ENCODE measurements at regions not wholly inside any gene's neighbourhood (a gene's known extent, or its start where the extent isn't known, plus 50 kb on each side); places are given as distances from the start of the nearest gene placed in this dataset.

DNA sequence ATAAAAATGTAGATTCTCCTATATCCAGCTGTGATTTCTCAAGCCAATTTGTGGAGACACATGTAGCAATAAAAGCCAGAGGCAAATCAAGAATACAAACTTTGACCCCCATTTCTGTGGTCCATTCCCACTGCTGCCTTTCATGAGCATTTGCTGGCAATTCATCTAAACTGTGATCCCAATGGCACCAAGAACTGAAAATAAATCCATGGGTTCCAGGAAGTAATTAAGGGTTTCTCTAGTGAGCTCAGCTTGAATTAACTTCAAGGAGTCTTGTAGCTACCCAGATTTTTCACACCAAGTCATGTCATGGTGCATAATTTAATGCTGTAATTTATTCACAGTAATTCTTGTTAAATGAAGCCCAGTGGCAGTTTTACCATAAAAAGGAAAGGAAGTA is 145.0 kb upstream of the SMC2 start:
- no peak for DNase-seq

DNA sequence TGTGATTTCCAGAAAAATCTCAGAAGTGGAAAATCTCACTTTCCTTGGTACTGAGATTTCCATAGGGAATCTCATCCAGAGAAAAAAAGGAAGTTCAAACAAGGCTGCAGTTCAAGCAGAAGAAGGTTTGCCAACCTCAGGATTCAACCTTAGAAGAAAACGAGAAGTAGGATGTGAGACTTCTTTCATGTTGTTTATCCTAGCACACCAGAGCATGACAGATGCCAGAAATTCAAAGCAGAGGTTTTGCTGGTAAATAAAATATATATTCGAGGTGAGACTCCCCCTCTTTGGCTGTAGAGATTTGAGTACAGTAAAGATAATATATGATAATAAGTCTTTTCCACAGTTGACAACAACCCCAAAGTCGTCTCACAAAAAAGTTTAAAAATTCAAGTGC is 116.9 kb upstream of the SMC2 start:
- DNase-seq = no peak

DNA sequence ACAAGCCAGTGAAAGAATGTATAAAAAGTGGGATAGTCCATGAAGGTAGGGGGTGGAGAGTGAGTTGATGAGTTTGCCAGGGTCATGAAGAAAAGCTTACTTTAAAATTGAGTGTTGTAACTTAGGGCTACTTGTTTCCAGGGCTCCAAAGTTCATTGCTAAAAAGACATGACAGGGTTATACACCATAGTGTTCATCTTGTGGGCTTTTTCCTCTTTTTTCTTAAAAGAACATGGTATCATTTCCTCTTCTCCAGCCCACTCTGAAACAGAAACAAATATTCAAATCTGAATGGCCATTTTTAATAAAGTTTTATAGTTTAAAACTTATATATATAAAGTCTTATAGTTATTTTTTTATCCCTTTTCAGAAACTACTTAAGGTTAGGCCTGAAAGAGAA is 115.7 kb upstream of the SMC2 start:
- no peak for DNase-seq

DNA sequence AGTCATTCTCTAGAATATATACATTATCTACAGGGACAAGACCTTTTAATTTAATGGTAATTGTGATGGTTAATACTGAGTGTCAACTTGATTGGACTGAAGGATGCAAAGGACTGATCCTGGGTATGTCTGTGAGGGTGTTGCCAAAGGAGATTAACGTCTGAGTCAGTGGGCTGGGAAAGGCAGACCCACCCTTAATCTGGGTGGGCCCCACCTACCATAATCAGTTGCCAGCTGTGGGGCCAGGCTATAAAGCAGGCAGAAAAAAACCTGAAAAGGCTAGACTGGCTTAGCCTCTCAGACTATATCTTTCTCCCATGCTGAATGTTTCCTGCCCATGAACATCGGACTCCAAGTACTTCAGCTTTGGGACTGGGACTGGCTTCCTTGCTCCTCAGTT is 112.2 kb upstream of the SMC2 start:
- no peak for DNase-seq

DNA sequence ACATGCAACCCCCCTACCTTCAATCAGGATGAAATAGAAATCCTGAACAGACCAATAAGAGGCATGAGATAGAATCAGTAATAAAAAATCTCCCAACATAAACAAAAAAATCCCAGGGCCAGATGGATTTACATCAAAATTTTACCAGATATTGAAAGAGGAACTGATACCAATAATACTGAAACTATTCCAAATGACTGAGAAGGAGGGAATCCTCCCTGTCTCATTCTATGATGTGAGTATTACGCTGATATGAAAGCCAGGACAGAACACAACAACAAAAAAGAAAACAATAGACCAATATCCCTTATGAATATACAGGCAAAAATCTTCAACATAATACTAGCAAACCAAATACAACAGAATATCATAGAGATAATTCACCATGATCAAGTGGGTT is 109.0 kb upstream of the SMC2 start:
- no peak for DNase-seq

DNA sequence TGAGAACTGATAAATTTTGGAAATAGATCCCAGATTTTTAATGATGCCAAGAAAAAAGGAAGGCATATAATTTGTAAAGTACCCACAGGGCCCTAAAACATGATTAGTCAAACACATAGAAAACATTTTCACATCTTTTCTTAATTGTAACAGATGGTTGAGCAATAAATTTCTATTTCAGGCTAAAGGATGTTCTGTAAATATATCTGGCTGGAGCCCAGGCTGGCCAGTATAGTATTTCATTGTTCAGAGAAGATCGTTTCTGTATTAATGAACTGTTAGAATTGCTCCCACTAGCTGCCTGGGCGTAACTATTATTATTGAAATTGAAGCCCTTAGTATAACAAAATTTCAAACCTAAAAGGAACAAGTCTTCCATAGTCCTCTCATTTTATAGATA is 105.3 kb upstream of the SMC2 start:
- no peak for DNase-seq

DNA sequence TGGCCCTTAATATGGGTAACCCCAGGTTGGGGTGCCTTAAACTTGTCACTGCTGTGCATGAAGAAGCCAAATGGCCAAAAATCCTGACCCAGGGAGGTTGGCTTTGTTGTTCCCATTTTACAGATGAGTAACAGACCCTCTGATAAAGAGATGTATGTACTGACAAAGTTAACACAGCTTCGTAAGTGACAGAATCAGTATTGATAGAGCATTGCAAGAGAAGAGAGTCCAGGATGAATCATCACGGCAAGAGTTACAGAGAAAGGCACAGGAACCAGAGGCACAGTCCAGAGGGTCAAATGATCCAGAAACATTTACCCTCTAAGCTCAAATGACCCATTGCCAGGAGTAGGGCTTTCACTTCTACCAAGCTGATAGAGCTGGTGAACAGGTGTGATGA is 103.8 kb upstream of the SMC2 start:
- DNase-seq = no peak

DNA sequence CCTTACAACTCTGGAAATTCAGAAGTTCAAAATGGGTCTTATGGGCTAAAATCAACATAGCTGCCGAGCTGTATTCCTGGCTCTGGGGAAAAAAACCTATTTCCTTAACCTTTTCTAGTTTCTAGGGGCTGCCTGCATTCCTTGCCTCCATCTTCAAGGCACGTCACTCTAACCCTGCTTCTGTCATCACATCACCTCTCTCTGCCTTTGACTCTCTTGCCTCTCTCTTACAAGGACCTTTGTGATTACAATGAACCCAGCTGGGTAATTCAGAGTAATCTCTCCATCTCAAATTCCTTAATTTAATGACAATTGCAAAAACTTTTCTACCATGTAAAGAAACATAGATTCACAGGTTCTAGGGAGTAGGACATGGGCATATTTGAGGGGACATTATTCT is 103.1 kb upstream of the SMC2 start:
- no peak for DNase-seq

DNA sequence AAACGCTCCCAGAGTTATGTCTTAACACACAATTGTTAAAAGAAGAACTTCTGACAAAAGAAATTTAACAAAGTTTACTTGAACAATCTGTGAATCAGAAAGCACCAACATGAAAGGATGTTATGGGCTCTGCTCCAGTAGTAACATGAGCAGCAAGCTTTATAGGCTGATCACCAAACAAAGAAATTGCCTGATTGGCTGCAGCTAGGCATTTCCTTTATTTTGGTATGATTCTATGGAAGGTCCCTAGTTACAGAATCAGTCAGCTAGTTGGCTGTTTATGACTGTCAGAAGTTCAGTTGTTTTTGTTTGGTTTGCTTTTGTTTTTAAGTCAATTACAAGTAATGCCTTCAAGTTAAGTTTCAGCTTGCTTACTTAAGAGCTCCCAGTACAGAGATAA is 102.4 kb upstream of the SMC2 start:
- DNase-seq = no peak

DNA sequence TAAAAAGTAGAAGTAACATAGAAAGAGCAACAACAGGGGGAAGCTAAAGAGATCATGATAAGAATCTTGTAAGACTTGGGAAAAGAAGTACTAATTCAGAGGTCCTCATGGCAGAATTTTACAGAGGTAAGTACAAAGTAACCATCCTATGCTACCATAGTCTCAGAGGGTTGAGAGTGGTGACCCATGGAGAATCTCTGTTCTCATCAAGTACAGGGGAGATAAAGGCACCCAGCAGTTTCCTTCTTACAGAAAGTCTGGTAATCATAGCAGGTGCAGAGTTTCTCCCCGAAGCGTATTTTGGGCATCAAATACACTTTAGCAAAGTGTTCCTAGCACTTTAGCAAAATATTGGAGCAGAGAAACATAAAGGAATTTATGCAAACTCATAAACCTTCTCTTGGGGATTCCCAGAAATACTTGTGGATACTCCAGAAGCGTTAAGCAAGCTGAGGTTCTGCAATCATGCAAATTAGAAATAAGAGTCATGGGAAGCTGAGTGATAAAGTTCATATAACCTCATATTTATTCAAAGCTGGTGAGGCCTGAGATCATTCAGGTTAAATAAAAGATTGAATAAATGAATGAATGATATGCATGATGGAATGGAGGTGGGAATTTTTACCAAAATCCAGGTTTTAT is 101.0 kb upstream of the SMC2 start:
- DNase-seq = no peak

DNA sequence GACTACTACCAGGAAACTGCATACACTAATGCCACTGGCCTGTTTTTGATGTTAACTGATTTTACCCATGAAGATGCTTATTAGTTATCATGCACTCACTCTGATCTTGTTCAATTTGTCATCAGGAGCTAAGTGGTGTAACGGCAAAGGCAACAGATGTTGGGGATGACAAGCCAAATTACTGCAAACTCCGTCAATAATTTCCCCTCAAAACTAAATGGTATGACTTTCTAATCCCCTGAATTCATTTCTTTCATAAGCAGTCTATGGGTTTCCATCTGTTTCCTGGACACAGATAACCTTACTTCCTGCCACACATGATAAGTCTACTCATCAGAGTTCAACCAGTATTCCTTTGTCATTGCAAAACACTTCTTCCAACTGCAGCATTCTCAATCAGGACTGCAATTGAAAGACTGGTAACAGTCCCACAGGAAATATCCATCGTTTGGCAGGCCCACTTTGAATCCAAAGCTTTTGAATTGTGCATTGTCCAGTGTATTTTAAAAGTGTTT is 96.2 kb upstream of the SMC2 start:
- DNase-seq = no peak

DNA sequence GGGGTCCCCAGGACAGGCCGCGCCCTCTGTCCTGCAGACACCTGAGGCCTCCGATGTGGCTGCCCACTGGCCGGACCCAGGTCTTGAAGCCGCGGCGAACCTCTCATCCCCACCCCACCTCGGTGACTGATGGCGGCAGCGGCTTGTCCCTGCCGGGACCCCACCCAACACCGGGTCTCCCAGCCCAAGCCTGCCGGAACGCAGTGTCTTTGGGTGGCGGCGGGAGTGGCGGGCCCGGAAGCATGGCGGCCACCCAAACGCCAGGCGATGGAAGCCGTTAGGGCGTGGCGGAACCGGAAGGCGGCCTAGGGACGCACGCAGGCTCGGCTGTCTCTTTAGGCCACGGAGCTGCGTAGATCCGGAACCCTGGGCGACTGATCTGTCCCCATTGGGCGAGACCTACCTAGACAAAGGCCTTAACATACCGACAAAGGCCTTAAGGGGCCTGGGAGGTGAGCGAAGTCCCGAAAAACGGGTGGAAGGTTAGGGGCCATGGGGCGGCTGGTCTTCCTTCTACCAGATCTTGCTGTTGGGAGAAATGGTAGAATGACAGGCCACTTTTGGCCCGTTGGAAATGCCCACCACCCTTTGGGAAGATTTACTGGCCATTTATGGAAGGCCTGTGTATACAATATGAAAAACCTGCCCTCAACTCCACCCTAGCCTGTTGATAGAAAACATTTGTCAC is 94.6 kb upstream of the SMC2 start:
- DNase-seq = no peak

DNA sequence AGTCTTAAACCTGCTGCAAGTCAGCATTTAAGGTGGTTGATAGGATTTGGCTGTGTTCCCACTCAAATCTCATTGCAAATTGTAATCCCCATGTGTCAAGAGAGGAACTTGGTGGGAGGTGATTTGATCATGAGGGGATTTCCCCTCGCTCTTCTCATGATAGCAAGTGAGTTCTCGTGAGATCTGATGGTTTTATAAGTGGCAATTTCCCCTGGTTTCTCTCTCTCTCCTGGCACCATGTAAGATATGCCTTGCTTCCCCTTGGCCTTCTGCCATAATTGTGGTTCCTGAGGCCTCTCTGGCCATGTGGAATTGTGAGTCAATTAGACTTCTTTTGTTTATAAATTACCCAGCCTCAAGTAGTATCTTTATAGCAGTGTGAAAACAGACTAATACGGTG is 84.3 kb upstream of the SMC2 start:
- peak in 2 of 3 experiments; percentile 39 to 51 for DNase-seq

DNA sequence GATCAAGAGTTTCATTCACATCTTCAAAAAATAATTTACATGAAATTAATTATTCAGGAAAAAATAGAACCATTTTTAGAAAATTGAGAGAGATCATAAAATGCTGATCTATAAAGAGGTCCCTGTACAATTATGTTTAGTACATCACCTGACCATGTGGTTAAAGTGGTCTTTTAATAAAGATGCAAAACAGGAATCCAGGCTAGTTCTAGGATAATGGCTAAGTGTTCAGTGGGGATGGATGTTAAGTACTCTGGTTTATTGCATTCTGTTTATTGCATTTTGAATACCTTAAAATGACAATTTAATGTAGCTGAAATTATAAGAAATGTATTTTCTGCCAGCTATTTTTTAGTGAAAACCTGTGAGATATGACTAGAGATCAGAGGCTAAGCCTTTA is 72.0 kb upstream of the SMC2 start:
- DNase-seq = no peak

DNA sequence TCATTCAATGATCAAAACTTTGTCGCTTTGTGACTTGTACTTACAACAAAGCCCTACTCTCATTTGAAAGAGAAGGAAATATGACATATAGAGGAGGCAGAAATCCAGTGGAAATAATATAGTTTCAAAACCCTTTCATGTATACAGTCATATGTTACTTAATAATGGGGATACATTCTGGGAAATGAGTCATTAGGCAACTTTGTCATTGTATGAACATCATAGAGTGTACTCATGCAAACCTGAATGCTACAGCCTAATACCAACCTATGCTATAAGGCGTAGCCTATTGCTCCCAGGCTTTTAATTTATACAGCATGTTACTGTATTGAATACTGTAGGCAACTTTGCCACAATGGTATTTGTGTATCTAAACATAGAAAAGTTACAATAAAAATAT is 69.0 kb upstream of the SMC2 start:
- DNase-seq = no peak

DNA sequence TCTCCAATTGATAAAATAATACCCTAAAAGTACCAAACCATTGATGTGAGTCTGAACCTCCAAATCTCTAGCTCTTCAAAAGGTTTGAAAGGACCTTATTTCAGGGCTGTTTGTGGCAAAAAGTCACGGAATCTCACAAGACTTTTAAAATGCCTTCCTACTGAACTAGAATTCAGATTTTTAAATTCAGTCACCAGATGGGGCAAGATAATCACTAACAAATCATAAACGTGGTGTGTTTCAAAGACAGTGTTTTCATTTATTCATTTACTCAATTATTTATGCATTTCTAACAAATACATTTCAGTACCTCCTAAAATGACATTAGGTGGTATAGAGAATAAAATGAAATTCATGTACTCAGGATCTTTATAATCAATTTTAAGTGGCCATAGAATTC is 68.2 kb upstream of the SMC2 start:
- DNase-seq = no peak

DNA sequence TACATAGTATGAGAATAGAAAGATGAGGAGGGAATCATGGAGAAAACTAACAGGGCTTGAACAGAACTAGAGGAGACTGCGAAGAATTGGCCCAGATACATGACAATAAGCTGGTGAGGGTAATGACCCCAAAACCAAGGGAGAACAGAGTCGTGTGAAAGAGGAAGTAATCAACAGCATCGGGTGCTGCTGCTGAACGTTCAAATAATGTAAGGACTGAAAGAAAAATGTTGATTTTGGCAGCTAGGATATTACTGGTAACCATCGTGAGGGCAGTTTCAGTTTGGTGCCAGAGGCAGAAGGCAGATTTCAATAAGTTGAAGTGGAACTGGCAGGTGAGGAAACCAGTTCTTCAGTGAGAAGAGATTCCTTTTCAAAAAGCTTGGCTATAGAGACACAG is 66.8 kb upstream of the SMC2 start:
- no peak for DNase-seq

DNA sequence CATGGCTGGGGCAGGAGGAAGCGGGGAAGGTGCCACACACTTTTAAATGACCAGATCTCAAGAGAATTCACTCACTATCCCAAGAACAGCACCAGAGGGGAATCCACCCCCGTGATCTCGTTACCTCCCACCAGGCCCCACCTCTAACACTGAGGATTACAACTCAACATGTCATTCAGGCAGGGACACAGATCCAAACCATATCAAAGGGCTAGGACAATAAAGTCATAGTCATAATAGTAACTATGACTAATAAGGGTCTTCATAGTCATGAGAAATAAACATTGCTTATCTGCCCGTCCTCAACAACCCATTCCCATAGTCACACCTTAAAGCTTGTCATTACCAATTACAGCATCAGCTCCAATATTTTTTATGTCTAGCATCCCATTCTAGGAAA is 65.3 kb upstream of the SMC2 start:
- no peak for DNase-seq

All from NCI-H1417 (cell line).